ENCODE measurements at regions not wholly inside any gene's neighbourhood (a gene's known extent, or its start where the extent isn't known, plus 50 kb on each side); places are given as distances from the start of the nearest gene placed in this dataset.
A peak's percentile ranks its signal among the peaks of the same experiment; 100 is the strongest.

DNA sequence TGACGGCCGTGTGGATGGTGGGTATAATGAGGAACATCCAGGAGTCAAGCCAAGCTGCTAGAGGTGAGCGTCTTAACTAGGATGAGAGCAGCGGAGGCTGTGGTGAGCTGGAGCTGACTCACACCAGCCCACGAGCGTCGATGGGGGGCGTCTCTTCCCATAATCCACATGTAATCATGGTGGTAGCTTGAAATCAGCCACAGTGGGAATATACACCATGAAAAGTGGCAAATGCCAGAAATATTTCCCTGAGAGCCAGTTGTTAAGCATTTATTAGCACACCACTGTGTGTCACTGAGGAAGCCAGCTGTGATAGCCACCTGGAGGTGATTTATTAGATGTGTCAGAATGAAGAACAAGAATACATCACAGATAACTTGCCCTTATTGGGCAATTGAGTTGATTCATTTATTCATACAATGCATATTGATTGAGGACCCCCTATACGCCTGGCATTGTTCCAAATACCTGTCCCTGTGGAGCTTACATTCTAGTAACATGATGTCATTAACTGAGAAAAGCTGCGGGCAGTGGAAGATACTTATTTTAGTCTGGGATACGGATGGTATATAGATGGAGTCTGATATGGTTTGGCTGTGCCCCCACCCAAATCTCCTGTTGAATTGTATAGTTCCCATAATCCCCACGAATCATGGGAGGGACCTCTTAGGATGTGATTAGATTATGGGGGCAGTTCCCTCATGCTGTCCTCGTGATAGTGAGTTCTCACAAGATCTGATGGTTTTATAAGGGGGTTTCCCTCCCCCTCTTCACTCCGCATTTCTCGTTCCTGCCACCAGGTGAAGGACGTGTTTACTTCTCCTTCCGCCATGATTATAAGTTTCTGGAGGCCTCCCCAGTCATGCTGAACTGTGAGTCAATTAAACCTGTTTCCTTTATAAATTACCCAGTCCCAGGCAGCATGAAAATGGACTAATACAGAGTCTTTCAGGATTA is 473.4 kb downstream of the METTL15 start:
- TF ChIP-seq, protein P1, sequence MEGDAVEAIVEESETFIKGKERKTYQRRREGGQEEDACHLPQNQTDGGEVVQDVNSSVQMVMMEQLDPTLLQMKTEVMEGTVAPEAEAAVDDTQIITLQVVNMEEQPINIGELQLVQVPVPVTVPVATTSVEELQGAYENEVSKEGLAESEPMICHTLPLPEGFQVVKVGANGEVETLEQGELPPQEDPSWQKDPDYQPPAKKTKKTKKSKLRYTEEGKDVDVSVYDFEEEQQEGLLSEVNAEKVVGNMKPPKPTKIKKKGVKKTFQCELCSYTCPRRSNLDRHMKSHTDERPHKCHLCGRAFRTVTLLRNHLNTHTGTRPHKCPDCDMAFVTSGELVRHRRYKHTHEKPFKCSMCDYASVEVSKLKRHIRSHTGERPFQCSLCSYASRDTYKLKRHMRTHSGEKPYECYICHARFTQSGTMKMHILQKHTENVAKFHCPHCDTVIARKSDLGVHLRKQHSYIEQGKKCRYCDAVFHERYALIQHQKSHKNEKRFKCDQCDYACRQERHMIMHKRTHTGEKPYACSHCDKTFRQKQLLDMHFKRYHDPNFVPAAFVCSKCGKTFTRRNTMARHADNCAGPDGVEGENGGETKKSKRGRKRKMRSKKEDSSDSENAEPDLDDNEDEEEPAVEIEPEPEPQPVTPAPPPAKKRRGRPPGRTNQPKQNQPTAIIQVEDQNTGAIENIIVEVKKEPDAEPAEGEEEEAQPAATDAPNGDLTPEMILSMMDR (IDR thresholded peaks at IDR 0.05; ENCODE audit: low read depth, low read length): no peak
- no peak overlapping the region for H3K4me3 ChIP-seq (replicated peaks in 1 of 2; ENCODE audit: low read depth in 2 of 2, low read length in 2 of 2)
- peak; percentile 18 to 69 for DNase-seq (ENCODE audit: low read depth in 2 of 2)

GRCh38 chr11:28571371-28571770 is 463.2 kb downstream of the METTL15 start:
- H3K4me3 ChIP-seq (replicated peaks in 1 of 2; ENCODE audit: low read depth in 2 of 2, low read length in 2 of 2): no peak overlapping the region
- no peak for DNase-seq (ENCODE audit: low read depth in 2 of 2)
- TF ChIP-seq, protein P1 (IDR thresholded peaks at IDR 0.05; ENCODE audit: low read depth, low read length): no peak

DNA sequence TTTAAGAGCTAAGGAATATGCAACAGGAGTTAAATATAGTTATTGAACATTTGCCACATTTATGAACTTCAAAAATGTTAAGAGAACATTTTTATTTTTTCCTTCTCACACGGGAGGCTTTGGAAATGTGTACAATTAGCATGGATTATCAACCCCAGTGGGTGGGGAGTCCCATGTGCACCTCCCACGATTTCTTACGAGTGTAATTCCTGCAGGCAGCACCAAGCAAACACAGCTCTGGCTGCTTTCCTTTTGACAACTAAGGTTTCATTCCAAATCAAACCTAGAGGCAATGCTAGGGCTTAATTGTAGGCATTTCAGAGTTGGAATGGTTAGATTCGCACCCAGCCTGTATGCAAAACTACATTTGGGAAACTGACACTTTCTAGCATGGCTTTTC is 460.9 kb downstream of the METTL15 start:
- no peak overlapping the region for H3K4me3 ChIP-seq (replicated peaks in 1 of 2; ENCODE audit: low read depth in 2 of 2, low read length in 2 of 2)
- TF ChIP-seq, protein P1 (IDR thresholded peaks at IDR 0.05; ENCODE audit: low read depth, low read length): no peak
- DNase-seq (ENCODE audit: low read depth in 2 of 2): no peak

GRCh38 chr11:28566339-28567089 is 458.3 kb downstream of the METTL15 start:
- peak overlapping the region in 1 of 2 donors; percentile 24 for H3K4me3 ChIP-seq (replicated peaks in 1 of 2; ENCODE audit: low read depth in 2 of 2, low read length in 2 of 2)
- DNase-seq (ENCODE audit: low read depth in 2 of 2): peak; percentile 96 to 98

DNA sequence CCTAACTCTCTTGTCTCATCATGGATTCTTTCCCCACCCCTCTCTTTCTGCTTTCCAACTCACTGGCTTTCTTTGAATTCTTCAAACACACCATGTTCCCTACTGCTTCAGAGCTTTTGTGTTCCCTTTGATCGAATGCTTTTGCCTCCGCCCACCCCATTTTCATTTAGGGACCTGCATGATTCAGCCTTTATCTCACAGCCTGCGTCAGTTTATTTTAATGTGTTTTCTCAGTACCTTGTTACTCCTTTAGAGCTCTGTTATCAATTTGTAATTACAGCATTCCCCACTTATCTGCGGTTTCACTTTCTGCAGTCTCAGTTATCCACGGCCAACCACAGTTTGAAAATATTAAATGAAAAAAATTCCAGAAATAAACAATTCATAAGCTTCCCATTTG is 451.3 kb downstream of the METTL15 start:
- TF ChIP-seq, protein P1 (IDR thresholded peaks at IDR 0.05; ENCODE audit: low read depth, low read length): no peak
- H3K4me3 ChIP-seq (replicated peaks in 1 of 2; ENCODE audit: low read depth in 2 of 2, low read length in 2 of 2): no peak overlapping the region
- DNase-seq (ENCODE audit: low read depth in 2 of 2): peak; percentile 29 to 56

More at GRCh38 chr11:28566339-28567089, 458.3 kb downstream of the METTL15 start:
- TF ChIP-seq, protein P1 (IDR thresholded peaks at IDR 0.05; ENCODE audit: low read depth, low read length): no peak

DNA sequence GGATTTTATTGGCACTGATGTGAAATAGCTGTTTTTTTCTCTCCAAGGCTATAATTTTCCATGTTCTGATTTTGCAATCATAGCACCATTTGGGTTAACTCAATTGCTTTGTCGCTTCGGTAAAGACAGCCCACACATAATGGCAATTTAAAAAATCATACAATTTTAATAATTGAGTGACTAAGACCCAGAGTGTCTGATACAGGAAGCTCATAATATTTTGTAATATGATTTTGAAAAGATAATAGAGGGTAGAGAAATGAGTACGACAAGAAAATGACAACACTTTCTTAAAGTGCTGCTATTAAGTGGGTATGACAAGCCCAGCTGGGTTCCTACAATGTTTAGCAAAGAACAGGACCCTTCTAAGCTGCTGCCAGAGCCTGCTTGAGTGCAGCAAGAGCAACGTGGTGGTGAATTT is 439.1 kb downstream of the METTL15 start:
- TF ChIP-seq, protein P1 (IDR thresholded peaks at IDR 0.05; ENCODE audit: low read depth, low read length): no peak
- peak in 1 of 2 donors; percentile 8 for DNase-seq (ENCODE audit: low read depth in 2 of 2)
- H3K4me3 ChIP-seq (replicated peaks in 1 of 2; ENCODE audit: low read depth in 2 of 2, low read length in 2 of 2): no peak overlapping the region
